NCI-H345 treated with DMSO at 0.1 percent for 48 hours (cell line): ENCODE measurements at regions not wholly inside any gene's neighbourhood (a gene's known extent, or its start where the extent isn't known, plus 50 kb on each side); places are given as distances from the start of the nearest gene placed in this dataset.

Source experiments
- DNase-seq: peaks from one replicate; lab custom pipeline; 2025; ENCODE audit not compliant: unreplicated experiment; lab: John Stamatoyannopoulos, UW

DNA sequence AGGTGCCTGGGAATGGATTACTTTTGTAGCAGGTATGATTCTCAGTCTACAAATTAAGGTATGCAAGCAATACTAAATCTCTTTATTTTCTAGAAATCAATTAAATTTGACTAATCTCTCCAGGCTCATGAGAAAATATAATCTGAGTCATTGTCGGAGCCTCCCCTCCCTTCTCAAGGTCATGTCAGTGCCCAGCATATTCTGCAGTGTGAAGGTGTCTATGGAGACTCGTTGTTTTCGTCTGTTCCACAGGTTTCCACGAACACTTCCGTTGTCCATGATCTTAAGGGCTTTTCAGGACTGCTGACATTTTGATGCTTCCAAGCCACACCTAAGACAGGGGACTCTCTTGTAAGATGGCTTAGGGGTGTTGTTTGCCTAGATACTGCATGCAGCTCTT lies 56.6 kb upstream of the SCOC start:
- DNase-seq: no peak

DNA sequence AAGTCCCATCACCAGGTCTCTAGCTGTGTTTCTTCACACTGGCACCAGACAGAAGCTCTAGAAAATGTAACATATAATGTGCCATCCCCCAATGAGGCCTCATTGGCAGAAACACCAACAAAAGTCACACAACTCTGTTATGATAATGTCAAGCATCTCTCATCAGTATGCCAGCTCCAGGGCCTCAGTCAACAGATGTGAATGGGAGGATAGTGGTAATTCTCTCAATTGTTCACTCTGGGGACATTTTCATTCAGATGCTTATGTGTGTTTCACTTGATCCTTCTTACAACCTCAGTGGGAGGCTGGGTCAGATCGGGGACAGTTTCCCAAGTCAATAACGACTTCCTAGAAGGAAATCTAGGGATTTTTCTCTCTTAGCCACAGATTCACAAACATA lies 57.5 kb upstream of the SCOC start:
- no peak for DNase-seq

DNA sequence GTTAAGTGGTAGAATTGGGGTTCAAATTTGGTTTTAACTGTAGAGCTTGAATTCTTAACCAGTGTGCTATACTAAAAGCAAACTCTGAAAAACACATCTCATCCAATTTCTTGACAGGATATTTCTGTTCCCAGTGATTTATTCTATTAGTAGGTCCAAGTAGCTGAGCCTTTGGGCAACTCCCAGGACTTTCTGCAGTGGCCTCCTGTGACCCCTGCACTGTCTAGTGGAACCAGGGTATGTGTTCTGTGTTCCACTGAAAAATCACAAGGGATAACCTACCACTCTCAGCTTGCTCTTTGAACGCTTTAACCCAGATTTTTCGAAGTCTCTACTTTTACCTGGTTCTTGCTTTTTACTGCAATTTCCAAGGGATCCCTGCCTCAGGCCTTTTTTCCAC lies 58.0 kb upstream of the SCOC start:
- no peak for DNase-seq

GRCh38 chr4:140315019-140315418 lies 58.4 kb upstream of the SCOC start:
- DNase-seq: no peak

GRCh38 chr4:140312100-140312499 lies 61.3 kb upstream of the SCOC start:
- no peak for DNase-seq

GRCh38 chr4:140311257-140311835 lies 62.1 kb upstream of the SCOC start:
- DNase-seq: no peak

DNA sequence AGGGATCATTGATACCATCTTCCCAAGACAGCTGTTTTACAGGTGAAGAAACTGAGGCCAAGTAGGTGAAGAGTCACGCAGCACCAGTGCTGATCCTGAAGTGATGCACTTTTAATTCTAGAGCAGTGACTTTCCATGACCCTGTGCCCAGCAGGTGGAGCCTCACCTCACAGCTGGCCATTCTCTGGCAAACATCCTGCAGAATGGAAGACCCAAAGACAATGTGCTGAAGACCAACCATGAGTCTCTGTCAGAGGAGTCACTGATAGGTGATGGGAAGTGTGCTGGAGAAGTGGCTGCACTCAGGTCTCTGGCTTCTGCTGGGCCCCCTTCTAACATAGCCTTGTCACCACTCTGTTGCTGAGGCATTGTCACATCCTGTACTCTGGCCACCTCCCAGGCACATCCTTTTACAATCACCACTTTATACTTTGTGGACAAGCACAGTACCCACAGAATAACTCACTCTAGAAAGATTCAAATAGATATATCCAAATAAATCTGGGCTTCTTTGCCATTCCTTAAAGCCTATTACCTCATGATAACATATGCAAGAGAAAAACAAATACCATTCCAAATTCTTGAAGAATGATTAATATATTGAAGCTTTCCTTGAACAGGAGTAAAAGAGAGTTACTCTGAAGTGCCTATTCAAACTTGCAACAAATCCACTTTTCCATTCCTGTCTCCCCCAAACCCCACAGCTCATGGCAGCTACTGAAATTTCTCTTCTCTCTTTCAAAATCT lies 64.1 kb upstream of the SCOC start:
- DNase-seq: no peak

DNA sequence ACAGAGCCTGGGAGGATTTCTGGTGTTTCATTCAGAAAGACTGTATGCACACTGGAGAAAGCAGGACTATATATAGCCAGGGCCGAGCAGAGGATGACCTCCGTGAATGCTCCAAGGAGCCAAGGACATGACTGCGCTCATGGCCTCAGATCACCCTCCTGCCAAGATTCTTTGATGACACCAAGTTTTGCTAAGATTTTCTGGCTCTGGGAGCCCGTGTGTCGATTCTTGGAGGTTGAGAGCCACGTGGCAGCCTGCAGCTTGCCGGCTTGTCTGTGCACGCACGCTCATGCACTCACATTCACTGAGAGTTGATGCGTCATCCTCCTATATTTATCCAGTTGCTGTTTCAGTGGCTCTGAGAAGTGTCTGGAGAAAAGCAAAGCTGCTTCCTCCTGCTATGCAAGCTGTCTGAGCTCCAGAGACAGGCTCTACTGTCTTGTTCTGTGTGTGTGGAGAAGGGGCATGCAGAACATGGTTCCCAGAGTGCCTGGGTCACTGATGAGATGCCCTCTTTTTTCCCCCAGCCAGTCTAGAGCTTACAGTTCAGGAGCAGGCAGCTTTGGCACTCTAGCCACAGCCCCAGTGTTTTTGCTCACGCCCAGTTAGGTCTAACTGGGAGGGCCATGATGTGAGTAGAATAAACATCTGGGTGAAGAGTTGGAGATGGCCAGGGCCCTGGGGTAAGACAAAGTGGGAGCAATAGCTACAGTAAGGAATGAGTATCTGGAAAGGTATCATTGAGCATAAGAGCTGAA lies 64.9 kb upstream of the SCOC start:
- DNase-seq: no peak

DNA sequence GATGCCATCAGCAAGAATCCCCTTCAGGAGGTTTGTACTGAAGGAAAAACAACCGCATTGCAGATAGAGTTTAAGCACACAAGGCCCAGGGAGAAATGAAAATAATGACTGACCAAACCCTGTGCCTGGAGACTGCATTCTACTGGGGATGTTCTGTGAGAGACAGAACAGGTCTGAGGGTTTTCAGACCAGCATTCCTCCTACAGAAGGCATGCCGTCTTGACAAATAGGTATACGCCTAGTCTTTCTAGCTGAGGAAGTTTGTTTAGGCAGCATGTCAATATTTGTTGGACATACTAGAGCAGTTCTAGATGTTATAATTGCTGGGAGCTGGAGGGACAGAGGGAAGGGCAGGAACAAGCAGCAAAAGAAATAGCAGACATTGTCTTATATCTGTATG lies 68.4 kb upstream of the SCOC start:
- DNase-seq: no peak

GRCh38 chr4:140304346-140304745 lies 69.1 kb upstream of the SCOC start:
- DNase-seq: no peak

DNA sequence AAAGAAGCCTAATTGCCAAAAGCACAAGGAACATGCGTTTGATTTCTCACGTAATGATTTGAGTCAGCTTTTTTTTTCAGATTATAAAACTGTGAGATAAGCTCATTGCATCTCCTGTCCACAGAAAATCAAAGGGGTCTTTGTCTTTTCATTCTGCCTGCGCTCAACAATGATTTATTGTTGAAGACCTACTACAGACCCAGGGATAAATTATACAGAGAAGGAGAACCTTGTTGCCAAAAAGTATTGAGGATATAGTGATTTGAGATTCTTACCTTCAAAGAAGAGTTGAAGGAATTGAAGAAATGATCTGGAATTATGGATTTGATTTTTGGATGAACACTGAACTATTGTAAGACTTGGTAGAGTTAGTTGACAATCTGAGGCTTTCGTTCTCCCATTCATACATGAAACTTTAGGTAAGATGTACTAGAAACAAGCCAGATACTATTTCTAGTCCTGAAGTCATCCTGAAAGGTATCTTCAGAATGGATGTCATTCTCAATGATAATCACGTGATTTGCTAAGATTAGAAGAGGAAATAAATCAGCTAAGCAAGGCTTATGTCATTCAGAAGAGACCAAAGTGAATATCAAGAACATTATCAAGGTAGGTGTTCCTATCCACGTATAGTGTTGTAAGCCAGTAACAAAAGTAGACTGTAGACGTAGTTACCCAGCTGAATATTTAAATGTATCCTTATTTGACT lies 71.1 kb upstream of the SCOC start:
- DNase-seq: no peak

DNA sequence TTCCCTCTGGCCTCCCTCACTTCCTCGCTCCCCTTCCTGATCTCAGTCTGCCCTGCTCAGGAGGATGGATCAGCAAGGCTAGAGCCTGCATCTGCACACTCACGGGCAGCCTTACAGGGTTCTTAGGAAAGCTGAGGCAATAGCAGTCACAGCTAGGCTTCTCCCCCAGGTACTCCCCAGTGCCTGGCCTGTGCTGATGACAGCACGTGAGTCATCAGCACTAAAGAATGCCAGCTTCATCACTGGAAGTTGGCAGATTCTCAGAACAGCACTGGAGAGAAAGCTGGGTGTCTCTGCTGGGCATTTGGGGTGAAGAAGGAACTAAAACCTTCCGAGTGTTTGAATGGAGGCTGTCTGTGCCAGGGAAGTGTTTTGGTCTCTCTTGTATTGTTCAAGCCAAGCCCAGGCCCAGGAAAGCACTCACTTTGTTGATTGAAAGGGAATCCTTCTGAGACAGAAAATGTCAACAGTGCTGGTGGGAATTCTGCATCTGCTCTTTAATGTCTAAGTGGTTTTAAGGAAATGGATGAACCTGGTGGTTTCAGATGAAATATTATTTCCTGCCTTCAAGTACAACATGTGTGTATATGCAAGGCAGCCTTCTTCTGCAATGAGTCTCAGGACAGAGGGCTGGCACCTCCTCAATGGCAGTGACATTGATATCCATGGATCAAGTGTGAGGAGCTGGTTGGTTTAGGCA lies 73.0 kb upstream of the SCOC start:
- DNase-seq: no peak

GRCh38 chr4:140298001-140298400 lies 75.4 kb upstream of the SCOC start:
- no peak for DNase-seq

DNA sequence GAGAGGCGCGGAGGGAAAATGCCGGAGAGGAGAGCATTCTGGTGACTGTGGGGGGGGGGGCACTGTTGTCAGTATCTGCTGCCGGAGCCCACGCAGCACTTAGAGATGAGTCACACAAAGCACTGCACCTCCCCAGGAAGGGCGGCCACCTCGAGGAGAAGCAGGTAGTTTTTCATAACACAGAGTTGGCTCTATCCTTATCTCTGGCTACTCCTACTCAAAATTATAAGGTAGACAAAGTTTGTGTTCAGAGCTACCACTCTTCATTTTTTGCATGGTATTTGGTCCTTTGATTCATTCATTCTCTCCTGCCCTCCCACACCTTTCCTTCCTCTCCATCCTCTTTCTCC lies 76.2 kb upstream of the SCOC start:
- no peak for DNase-seq

DNA sequence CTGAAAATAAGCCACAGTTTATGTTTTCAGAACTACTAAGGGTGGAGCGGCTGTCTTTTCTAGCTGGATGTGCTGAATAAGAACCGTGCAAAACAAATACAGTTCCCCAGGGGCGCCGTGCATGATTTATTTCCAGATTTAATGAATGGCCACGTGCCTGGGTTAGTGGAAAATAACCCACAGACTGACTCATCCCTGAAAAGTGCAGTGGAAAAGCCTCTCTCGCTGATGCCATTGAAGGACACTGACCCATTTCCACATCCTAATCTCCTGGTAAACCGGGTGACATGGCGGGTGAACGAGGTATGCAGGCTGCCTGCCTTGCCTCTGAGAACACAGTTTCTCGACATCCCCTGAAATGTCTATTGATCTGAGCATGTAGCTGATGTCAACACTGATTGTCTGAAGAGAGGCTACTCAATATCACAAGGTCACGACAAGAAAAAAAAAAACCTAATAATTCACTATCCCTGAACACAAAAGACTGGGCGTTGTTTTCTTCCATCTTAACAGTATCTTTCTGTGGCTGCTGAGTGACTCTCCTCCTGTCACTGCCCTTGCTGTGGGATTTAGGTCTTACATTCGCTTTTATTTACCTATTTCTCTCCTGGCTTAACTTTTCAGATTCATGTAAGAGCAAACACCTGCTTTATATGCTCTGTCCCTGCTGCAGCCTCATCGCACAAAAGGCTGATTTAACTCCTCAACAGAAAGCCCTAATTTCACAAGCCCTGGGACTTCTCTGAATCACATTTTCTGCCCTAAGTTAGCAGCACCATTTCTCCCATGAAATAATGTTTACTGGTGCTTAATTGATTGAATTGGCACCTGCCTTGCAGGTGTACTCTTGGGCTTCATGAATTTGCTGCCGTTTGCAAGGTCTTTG lies 76.9 kb upstream of the SCOC start:
- peak; percentile 39 for DNase-seq

GRCh38 chr4:140293979-140294378 lies 79.5 kb upstream of the SCOC start:
- no peak for DNase-seq

GRCh38 chr4:140291259-140291658 lies 82.2 kb upstream of the SCOC start:
- DNase-seq: no peak

DNA sequence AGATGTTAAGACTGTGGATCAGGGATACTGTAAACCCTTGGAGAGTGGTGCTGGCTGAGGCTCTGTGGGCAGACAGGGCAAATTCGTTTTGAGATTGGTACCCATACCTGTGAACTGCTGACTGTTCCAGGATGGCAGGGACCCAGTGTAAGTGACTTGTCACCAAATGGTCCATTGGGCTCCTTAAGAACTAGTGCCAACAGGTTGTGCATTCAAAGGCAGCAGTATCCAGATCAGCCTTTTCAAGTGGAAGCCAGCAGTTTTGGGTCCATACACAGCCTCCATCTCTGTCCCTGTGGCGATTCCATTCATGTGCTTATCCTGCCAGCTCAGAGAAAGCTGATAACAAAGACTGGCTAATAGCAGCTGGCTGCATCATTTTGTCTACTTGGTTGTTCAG lies 84.0 kb upstream of the SCOC start:
- DNase-seq: no peak

DNA sequence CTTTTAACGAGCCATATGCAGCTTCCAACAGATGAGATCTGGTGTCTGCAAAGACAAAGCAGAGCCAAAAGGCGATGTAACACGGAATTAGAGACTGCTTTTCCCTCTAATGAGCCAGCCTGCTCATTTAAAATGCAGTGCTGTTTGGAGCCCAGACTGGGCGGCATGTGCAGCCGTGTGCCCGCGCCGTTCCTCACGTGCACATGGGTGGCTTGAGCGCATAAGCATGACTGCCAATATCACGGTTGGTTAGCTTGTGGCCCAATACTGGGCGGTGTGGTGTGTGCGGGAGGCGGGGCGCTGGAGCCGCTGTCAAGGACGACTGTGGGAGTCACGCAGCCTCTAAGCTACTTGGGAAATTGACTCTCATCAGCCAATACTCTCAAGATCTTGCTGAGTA lies 87.0 kb upstream of the SCOC start:
- no peak for DNase-seq

GRCh38 chr4:140284456-140284855 lies 89.0 kb upstream of the SCOC start:
- no peak for DNase-seq
